ENCODE measurements at regions not wholly inside any gene's neighbourhood (a gene's known extent, or its start where the extent isn't known, plus 50 kb on each side); places are given as distances from the start of the nearest gene placed in this dataset.

- TF ChIP-seq ZBTB26 (tag by site-specific recombination; optimal IDR thresholded peaks at IDR 0.05) (peak; percentile 71), PRDM2 (tag by site-specific recombination; IDR thresholded peaks at IDR 0.05; ENCODE audit: borderline replicate concordance) (no peak)
Observed at GRCh38 chr15:29968099-29968894, 114.5 kb upstream of the GOLGA8J start (continued).

GRCh38 chr15:29962407-29962806 is 120.3 kb upstream of the GOLGA8J start:
- no peaks in the 10 kb centered on the region for H3K36me3 ChIP-seq (ENCODE audit: control insufficient read depth in 2 of 2, insufficient read depth in 1 of 2, low read length in 2 of 2)
- ChIA-PET POLR2A (interaction anchor here (0.6 kb wide), 1 partner anchor 1450 kb away, joined by 10 read pairs; no protein-coding TSS in a partner anchor), CTCF (interaction anchor here (0.6 kb wide), 1 partner anchor 23 kb away, joined by 4 read pairs; no protein-coding TSS in a partner anchor)

More at GRCh38 chr15:29962407-29962806, 120.3 kb upstream of the GOLGA8J start:
- Histone ChIP-seq H3K4me3 (ENCODE audit: low read depth, low read length) (no peak overlapping the region), H3K27ac (ENCODE audit: extremely low read depth, low read depth, low read length) (no peak overlapping the region), H3K9me3 (ENCODE audit: control insufficient read depth, insufficient read depth, low read depth, low read length) (no peaks in the 10 kb centered on the region), H3K4me1 (ENCODE audit: control insufficient read depth, insufficient read depth, low read length) (no peaks in the 10 kb centered on the region)
- TF ChIP-seq ZNF548 (tag by site-specific recombination; IDR thresholded peaks at IDR 0.05) (no peak), ZBTB10 (tag by site-specific recombination; IDR thresholded peaks at IDR 0.05) (no peak), ZNF24 (tag by site-specific recombination; IDR thresholded peaks at IDR 0.05) (no peak), ZNF518A (tag by site-specific recombination; conservative IDR thresholded peaks at IDR 0.05; ENCODE audit: low read depth) (no peak), ZNF16 (tag by site-specific recombination; IDR thresholded peaks at IDR 0.05; ENCODE audit: low read depth) (no peak), ZNF423 (tag by site-specific recombination; IDR thresholded peaks at IDR 0.05) (no peak), ZNF404 (tag by site-specific recombination; IDR thresholded peaks at IDR 0.05) (no peak), ZBTB21 (tag by site-specific recombination; IDR thresholded peaks at IDR 0.05) (no peak), ZFP37 (tag by site-specific recombination; IDR thresholded peaks at IDR 0.05) (no peak), IKZF3 (tag by site-specific recombination; IDR thresholded peaks at IDR 0.05) (no peak), ZNF157 (tag by site-specific recombination; IDR thresholded peaks at IDR 0.05) (no peak), ZNF660 (tag by site-specific recombination; IDR thresholded peaks at IDR 0.05) (no peak), ZNF624 (tag by site-specific recombination; IDR thresholded peaks at IDR 0.05) (no peak), ZNF266 (tag by site-specific recombination; IDR thresholded peaks at IDR 0.05; ENCODE audit: low read depth) (no peak), ZNF555 (tag by site-specific recombination; conservative IDR thresholded peaks at IDR 0.05) (no peak), SCRT1 (tag by site-specific recombination; IDR thresholded peaks at IDR 0.05; ENCODE audit: borderline replicate concordance) (no peak), ZNF654 (tag by site-specific recombination; IDR thresholded peaks at IDR 0.05; ENCODE audit: low read depth) (no peak), ZNF292 (tag by site-specific recombination; IDR thresholded peaks at IDR 0.05; ENCODE audit: borderline replicate concordance, low read depth) (no peak), BCL11A (tag by site-specific recombination; IDR thresholded peaks at IDR 0.05; ENCODE audit: low read depth) (no peak)

Measured in HEK293 (cell line).